GM18502 (cell line): ENCODE measurements at regions not wholly inside any gene's neighbourhood (a gene's known extent, or its start where the extent isn't known, plus 50 kb on each side); places are given as distances from the start of the nearest gene placed in this dataset.

ENCODE experiments used
- ATAC-seq: cut with Tn5 transposase; IDR thresholded peaks from one replicate; pipeline ENCODE4 v1.9.1; 2021; ENCODE audit warnings: mild to moderate bottlenecking; ENCODE audit not compliant: unreplicated experiment, poor library complexity

DNA sequence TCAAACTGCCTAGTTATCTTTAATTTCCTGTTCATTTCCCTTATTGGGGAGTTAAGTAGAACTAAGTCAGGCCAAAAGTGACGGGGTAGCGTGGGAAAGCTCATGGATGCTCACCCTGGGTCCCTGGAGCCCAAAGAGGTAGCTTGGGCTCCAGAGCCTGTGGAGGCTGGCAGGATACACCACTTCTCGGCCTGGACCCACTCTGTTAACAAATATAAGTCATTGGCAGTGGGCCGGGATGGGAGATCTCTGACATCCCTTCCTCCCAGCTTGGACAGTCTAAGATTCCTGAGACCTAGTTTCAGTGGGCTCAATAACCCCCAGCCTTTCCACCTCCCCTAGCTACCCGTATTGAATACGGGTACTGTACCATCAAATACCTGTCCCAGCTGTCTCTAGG lies 106.1 kb downstream of the EFNB1 start:
- no peak for ATAC-seq

GRCh38 chrX:68934421-68934820 lies 105.6 kb downstream of the EFNB1 start:
- ATAC-seq, result no peak

DNA sequence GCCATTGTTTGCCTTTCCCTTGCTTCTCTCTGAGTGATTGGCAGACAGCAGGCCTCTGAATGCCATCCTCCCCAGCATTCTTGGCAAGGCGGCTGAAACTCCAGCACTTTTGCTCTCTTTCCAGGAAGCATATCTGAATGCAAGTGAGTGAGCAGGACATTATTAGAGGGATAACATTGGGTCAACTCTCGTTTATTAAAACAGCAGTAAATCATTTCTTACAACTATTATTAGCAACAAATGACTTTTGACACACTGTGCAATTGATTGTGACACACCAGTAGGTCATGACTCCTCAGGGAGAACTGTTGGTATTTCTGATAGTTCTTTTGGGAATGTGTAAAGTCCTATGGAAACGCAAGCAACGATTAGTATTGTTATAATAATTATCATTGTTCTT lies 103.8 kb downstream of the EFNB1 start:
- ATAC-seq, result no peak

DNA sequence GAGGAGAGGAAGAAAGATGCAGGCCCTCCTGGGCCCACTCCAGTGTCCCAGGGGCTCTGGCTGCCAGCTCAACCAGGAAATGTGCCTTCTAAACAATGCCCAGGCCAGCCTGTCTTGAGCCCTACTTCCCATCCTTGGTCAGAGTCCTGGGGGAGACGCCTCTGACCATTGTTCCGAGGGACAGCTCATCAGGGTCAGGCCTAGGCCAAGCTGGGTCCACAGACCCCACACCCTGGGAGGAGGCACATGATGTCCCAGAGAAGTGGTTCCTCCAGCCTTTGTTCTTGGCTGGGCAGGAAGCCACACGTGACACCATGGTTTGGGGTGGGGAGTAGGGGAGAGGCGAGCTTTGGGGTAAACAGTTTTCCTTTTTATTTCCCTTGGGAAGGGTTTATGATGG lies 102.5 kb downstream of the EFNB1 start:
- ATAC-seq, result no peak

DNA sequence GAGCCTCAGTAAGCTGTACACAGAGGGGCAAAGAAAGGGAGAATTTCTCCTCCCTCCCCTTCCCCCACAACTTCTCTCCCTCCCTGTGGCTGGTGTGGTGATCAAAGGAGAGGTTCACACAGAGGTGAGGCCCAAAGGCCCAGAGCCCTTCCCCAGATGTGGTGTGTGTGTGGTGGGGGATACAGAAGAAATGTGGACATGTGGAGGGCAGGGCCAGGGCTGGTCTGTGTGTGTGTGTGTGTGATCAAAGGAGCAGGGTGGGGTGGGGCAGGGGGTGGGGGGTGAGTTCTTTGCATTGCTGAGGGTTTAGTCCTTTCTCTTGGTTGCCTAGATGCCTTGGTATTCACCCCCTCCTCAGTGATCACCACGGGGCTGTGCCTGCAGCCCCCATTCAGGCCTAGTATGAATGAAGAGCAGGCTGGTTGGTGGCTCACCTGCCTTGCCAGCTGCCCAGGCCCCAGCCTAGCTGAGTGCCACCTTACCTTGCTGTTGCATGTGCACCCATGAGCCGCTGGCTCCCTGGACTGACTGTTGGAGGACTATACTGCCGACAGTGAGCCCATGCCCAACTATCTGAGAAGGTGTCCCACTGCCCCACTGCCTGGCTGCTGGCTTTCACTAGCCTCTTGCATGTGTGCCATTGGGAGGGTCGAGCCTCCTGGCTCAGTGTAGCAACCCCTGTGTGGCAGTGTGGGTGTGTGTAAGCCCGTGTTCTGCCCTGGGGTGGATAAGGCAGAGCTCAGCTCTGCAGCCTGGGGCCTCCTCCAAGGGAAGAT lies 101.9 kb downstream of the EFNB1 start:
- no peak for ATAC-seq

DNA sequence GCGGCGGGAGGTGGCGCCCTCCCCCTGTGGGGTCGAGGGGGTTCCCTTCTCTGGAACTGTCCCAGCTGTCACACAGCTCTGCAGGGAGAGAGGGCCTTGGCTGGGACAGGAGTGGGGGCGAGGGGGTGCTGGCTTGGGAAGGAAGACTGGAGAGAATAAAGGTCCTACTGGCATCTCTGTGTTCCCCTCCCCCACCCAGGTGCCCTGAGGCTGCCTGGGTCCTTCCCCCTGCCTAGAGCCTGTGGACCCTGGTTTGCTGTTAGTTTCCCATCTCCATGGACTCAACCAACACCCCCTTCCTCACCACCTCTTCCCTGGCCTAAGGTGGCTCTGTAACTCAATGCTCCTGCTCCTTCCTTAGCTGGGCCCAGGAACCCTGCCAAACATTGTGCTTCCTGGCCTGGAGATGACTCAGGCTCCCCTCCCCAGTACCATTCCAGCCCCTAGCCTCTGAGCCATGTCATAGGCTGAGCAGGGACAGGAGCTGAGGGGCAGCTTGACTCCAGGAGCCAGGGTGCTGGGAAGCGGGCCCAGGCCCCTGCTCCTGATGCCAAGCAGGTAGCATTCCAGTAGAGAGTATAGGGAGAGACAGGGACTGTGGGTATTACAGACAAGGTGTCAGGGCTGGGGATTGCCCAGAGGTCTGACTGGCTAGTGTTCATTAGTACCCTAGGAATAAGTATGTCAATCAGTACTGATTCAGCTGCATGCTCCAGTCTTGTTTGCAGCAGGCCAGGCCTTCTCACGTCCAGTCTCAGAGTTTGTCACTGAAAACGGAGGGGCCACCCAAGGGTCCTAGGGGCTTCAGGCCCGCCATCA lies 100.7 kb downstream of the EFNB1 start:
- no peak for ATAC-seq

GRCh38 chrX:68928401-68928800 lies 99.6 kb downstream of the EFNB1 start:
- ATAC-seq, result no peak

GRCh38 chrX:68927178-68927577 lies 98.4 kb downstream of the EFNB1 start:
- no peak for ATAC-seq

DNA sequence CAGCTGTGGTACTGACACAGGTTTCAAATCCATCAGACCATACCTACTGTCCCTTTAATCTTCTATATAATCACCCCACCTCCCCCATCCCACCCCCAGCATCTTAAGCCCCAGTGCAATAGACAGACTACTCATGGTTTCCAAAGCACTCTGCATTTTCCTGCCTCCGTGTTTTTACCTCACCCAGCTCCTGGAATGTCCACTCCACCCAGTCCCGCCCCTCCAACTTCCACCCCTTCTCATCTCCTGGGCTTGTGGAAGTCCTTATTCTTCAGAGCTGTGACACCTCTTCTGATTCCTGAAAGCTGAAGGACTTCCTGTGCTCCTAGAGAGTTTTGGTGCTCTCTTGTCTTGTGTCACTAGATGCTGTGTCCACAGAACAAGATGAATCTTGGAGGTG lies 94.3 kb downstream of the EFNB1 start:
- no peak for ATAC-seq

GRCh38 chrX:68922013-68922412 lies 93.2 kb downstream of the EFNB1 start:
- ATAC-seq, result no peak

GRCh38 chrX:68920561-68920960 lies 91.7 kb downstream of the EFNB1 start:
- ATAC-seq, result no peak

- no peak for ATAC-seq
Measured at GRCh38 chrX:68919707-68920106, 90.9 kb downstream of the EFNB1 start.

DNA sequence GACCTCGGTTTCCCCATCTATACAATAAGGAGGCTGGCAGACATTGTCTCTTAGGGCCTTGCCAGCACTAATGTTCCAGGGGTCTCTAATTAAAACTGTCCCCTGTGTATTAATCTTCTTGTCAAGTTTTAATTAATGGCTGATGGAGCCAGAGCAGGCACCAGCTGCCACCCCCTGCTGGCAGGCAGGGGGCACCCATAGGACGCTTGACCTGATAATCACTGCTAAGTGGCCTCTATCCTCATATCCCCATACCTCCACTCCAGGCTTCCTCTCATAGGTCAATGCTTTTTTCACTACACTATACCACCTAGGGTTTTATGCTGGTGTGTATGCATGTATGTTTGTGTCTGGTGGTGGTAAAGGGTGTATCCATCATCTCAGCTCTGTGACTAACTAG lies 89.4 kb downstream of the EFNB1 start:
- ATAC-seq, result no peak

GRCh38 chrX:68917799-68918198 lies 89.0 kb downstream of the EFNB1 start:
- no peak for ATAC-seq

DNA sequence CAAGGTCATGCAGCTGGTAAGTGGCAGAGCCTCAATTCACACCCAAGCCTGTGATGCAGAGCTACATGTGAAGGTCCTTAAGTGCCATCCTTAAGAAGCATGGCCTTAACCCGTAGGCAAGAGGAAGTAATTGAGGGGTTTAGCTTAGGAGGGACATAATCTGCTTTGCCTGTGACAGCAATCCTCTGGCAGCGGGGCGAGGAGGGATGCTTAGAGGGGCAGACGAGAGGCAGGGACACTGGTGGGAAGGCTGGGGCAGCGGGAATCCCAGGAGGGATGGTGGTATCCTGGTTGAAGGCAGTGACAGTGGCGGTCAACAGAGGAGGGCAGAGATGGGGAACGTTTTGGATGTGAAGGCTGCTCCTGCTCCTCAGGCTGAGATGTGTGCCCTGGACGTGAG lies 88.1 kb downstream of the EFNB1 start:
- no peak for ATAC-seq

DNA sequence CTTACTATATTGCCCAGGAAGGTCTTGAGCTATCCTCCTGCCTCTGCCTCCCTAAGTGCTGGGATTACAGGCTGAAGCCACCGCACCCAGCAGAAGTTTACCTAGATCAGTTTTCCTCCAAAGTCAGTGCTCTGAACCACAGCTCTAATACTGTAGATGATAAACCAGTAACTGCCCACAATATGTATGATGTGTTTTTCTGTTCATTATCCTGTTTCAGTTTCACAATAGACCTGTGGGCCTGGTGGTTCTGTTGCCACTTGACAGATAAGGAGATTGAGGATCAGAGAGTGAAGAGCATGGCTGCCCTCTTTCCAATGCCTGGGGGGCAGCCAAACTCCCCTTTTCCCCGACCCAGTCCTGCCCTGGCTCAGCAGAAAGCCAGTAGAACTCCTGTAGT lies 87.0 kb downstream of the EFNB1 start:
- ATAC-seq, result no peak

GRCh38 chrX:68914479-68914946 lies 85.7 kb downstream of the EFNB1 start:
- ATAC-seq, result no peak

DNA sequence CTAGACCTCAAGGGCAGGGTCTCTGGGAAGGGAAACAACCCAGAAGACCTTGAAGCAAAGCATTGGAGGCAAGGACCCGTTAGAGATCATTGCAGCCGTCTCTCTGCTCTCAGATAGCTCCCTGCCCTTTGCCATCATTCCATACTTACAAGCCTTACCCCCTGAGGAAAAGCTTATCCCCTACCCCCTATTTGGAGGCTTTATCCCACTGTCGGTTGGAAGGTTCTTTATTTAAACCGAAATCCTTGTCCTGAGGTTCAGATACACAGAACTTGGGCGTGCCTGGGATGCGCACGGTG lies 84.4 kb downstream of the EFNB1 start:
- no peak for ATAC-seq

DNA sequence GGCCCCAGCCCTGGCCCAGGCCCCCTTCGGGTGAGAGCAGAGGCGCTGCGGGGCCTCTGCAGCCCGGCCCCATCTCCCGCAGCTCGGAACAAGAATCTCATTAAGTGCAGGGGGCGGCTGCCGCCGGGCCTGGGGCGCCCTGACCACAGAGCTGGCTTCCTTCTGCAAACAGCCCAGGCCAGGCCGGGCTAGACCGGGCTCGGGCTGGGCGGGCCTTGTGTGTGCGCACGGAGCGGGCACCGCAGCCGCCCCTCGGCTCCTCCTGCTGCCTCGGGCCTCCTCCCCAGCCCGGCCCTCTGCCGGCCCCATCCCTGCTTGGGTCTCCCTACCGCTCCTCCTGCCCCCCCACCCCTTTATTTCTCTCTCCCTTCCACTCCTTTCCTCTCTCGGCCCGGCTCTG lies 83.3 kb downstream of the EFNB1 start:
- no peak for ATAC-seq

GRCh38 chrX:68910731-68911428 lies 82.1 kb downstream of the EFNB1 start:
- ATAC-seq, result no peak

- no peak for ATAC-seq
Measured at GRCh38 chrX:68909945-68910344, 81.1 kb downstream of the EFNB1 start.
